Tibial nerve (tissue), 3 donors: ENCODE measurements at regions not wholly inside any gene's neighbourhood (a gene's known extent, or its start where the extent isn't known, plus 50 kb on each side); places are given as distances from the start of the nearest gene placed in this dataset.

Experiments used
- CTCF ChIP-seq, 5 experiments: fragments of 200-600 bp in 3 of 5; fragments of 450-650 bp in 2 of 5; sonication (generic) in 3 of 5; IDR thresholded peaks; one replicate each; pipeline ENCODE4 v1.5.1; 2016 to 2019; ENCODE audit warnings: antibody characterized with exemption in 5 of 5, mild to moderate bottlenecking in 3 of 5, moderate library complexity in 2 of 5
- POLR2A ChIP-seq, 2 donors: fragments of 450-650 bp; IDR thresholded peaks; one replicate each; pipeline ENCODE4 v1.6.1; 2017; ENCODE audit warnings: antibody characterized with exemption in 2 of 2, mild to moderate bottlenecking in 2 of 2, moderate library complexity in 2 of 2

GRCh38 chr22:27651486-27651885 is 150.1 kb downstream of the MN1 start:
- TF ChIP-seq CTCF (IDR thresholded peaks at IDR 0.05): no peak
- no peak for TF ChIP-seq POLR2A (IDR thresholded peaks at IDR 0.05)
